H1 (cell line): ENCODE measurements at regions not wholly inside any gene's neighbourhood (a gene's known extent, or its start where the extent isn't known, plus 50 kb on each side); places are given as distances from the start of the nearest gene placed in this dataset.

Experiments
- CBX8 ChIP-seq: fragments of 300-800, 300-1000 bp; sonication (generic); IDR thresholded peaks from 2 replicates; pipeline ENCODE4 v1.7.1; 2016; ENCODE audit warnings: low read depth, low read length, borderline replicate concordance
- CEBPB ChIP-seq: IDR thresholded peaks from 2 replicates; pipeline ENCODE4 v1.6.1; 2012; ENCODE audit warnings: low read depth, low read length
- CHD7 ChIP-seq: fragments of 300-600 bp; sonication (generic); IDR thresholded peaks from 2 replicates; pipeline ENCODE4 v1.7.1; 2012; ENCODE audit warnings: low read length, moderate library complexity, mild to moderate bottlenecking, inconsistent platforms; ENCODE audit not compliant: insufficient replicate concordance
- KDM1A ChIP-seq: fragments of 200-600, 300-600 bp; sonication (generic); IDR thresholded peaks from 2 replicates; pipeline ENCODE4 v1.7.1; 2016; ENCODE audit warnings: mild to moderate bottlenecking, low read length, borderline replicate concordance
- MAFK ChIP-seq: IDR thresholded peaks from 2 replicates; pipeline ENCODE4 v1.6.1; 2012; ENCODE audit warnings: low read depth, mild to moderate bottlenecking, improper control_type of control experiment, low read length
- SUZ12 ChIP-seq: fragments of 200-600 bp; sonication (generic); IDR thresholded peaks from 2 replicates; pipeline ENCODE4 v1.6.1; 2012; ENCODE audit warnings: mild to moderate bottlenecking, inconsistent platforms, low read length, moderate library complexity, mixed read lengths
- TAF1 ChIP-seq: IDR thresholded peaks from 2 replicates; pipeline ENCODE4 v1.6.1; 2011; ENCODE audit warnings: mild to moderate bottlenecking, low read depth, low read length

DNA sequence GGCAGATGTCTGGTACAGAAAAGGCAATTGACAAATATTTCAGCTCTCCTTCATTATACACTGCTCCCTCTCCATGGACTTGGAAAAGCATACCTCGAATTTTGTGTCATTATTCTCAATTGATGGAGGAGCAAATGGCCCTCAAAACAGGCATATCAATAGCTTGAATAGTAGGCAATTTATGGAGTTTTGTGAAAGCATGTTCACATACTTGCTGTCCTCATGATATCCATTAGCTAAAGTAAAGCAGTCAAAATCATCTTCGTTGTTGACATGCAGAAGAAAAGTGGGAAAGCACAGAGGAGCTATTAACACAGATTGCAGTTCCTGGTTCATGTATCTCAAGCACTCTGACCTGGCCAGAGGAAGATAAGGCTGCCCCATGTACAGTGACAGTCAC, 472.8 kb downstream of the CCSER2 start (continued):
- no peak for TF ChIP-seq CHD7
- TF ChIP-seq CBX8 = no peak
- no peak for TF ChIP-seq KDM1A
- TF ChIP-seq MAFK = no peak
- no peak for TF ChIP-seq SUZ12
- no peak for TF ChIP-seq TAF1
- no peak for TF ChIP-seq CEBPB
- TF ChIP-seq, all 59 proteins: peak for 0
